Activated CD8-positive, alpha-beta T cell treated with anti-CD3 and anti-CD28 coated beads for 36 hours (primary cell): ENCODE measurements at regions not wholly inside any gene's neighbourhood (a gene's known extent, or its start where the extent isn't known, plus 50 kb on each side); places are given as distances from the start of the nearest gene placed in this dataset.

Experiments used
- ATAC-seq: fragments of 200-7000 bp; cut with Tn5 transposase; one replicate; pipeline ENCODE4 v1.10.0; 2021; ENCODE audit warnings: mild to moderate bottlenecking, moderate library complexity
- CTCF ChIA-PET: fragments of 350-600 bp; sonication (Branson Sonifier 250); formaldehyde crosslinking; loops from one replicate; lab custom pipeline; 2021; ENCODE audit warnings: antibody characterized with exemption; lab: Charles Lee
- POLR2A ChIA-PET: fragments of 350-600 bp; sonication (Branson Sonifier 250); formaldehyde crosslinking; loops from one replicate; lab custom pipeline; 2021; ENCODE audit warnings: antibody characterized with exemption; lab: Charles Lee
- DNase-seq: peaks from one replicate; pipeline ENCODE4 v3.0.0-alpha.2; 2020
- H3K27ac Mint-ChIP-seq: one replicate; pipeline ENCODE4 v1.8.0; 2021; ENCODE audit warnings: mild to moderate bottlenecking, mixed read lengths
- H3K27me3 Mint-ChIP-seq: one replicate; pipeline ENCODE4 v1.8.0; 2021; ENCODE audit warnings: mixed read lengths
- H3K36me3 Mint-ChIP-seq: one replicate; pipeline ENCODE4 v1.8.0; 2021; ENCODE audit warnings: low read depth, mixed read lengths
- H3K4me1 Mint-ChIP-seq: one replicate; pipeline ENCODE4 v1.8.0; 2021; ENCODE audit warnings: low read depth, mixed read lengths
- H3K4me3 Mint-ChIP-seq: one replicate; pipeline ENCODE4 v1.8.0; 2021; ENCODE audit warnings: mild to moderate bottlenecking, moderate library complexity, mixed read lengths
- H3K9me3 Mint-ChIP-seq: one replicate; pipeline ENCODE4 v1.8.0; 2021; ENCODE audit warnings: mixed read lengths
- CTCF ChIP-seq: fragments of 200-600 bp; IDR thresholded peaks from one replicate; pipeline ENCODE4 v1.8.0; 2022; ENCODE audit warnings: antibody characterized with exemption, mild to moderate bottlenecking
- intact Hi-C: fragments of 100-400 bp; cut with micrococcal nuclease; formaldehyde crosslinking; loops from one replicate; pipeline ENCODE4 v1.10.0; 2022

DNA sequence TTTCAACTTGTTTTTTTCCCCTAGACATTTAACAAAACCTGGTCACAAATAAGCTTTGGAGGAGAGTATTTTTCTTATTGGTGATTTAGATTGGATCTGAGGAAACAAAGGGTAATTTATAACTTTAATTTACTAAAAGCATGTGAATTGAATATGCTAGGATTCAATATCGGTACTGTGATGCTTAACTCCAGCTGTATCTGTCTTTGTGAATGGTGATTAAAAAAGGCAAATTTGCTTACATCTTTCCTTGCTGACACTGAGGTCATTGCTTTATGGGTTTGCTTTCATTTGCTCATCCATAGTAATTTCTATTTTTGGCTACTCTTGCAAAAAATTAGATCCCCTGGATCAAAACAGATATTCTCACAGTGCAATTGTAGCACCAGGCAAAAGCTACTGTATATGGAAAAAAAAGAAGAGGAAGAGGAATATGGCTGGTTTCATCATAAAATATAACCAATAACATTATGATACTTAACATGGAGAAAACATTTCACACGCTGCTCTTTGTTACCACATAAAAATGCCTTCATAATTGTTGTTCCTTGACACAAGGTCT is 832.0 kb upstream of the ZEB2 start:
- Mint-ChIP-seq H3K27ac (no peak overlapping the region), H3K4me1 (no peaks in the 10 kb centered on the region), H3K4me3 (no peak overlapping the region), H3K36me3 (no peaks in the 10 kb centered on the region), H3K27me3 (no peaks in the 10 kb centered on the region), H3K9me3 (no peaks in the 10 kb centered on the region)
- TF ChIP-seq CTCF, result no peak
- ATAC-seq (no peak), DNase-seq (no peak)
- ChIA-PET CTCF (no interaction called here), POLR2A (no interaction called here)
- intact Hi-C loops, result no loop called here

GRCh38 chr2:145350011-145350410 is 830.1 kb upstream of the ZEB2 start:
- Mint-ChIP-seq H3K36me3 (no peaks in the 10 kb centered on the region), H3K4me1 (no peaks in the 10 kb centered on the region), H3K27me3 (no peaks in the 10 kb centered on the region), H3K9me3 (no peaks in the 10 kb centered on the region), H3K4me3 (no peak overlapping the region), H3K27ac (no peak overlapping the region)
- DNase-seq (no peak), ATAC-seq (no peak)
- ChIA-PET CTCF (no interaction called here), POLR2A (interaction anchor here (0.7 kb wide), 1 partner anchor 27 kb away, joined by 3 read pairs; no protein-coding TSS in a partner anchor)
- intact Hi-C loops, result no loop called here
- no peak for TF ChIP-seq CTCF

GRCh38 chr2:145344076-145344724 is 824.3 kb upstream of the ZEB2 start:
- H3K27ac Mint-ChIP-seq, result no peak overlapping the region
- POLR2A ChIA-PET, result no interaction called here
- intact Hi-C loops, result no loop called here

DNA sequence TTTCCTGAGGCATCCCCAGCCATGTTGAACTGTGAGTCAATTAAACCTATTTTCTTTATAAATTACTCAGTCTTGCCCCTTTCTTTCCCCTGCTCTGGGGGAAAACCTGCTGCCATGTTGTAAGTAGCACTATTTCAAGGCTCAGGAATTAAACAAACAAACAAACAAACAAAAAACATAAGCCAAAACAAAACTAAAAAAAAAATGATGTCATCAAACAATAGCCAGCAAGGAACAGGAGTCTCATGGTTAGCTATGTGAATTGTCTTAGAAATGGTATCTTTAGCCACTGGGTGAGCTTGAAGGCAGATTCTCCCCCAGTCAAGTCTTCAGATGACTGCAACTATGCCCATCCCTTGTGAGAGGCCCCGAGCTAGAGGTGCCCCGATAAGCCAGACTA is 823.4 kb upstream of the ZEB2 start:
- Mint-ChIP-seq H3K9me3 (peaks cover 5% of the 10 kb centered on the region), H3K4me1 (no peaks in the 10 kb centered on the region), H3K27ac (no peak overlapping the region), H3K4me3 (no peak overlapping the region), H3K36me3 (no peaks in the 10 kb centered on the region), H3K27me3 (peaks cover 5% of the 10 kb centered on the region)
- ChIA-PET POLR2A (no interaction called here), CTCF (no interaction called here)
- intact Hi-C loops, result no loop called here
- TF ChIP-seq CTCF, result no peak
- ATAC-seq, result no peak
- no peak for DNase-seq

More at GRCh38 chr2:145344076-145344724, 824.3 kb upstream of the ZEB2 start:
- H3K9me3 Mint-ChIP-seq, result peaks cover 5% of the 10 kb centered on the region
- no peak for TF ChIP-seq CTCF
- ATAC-seq (no peak), DNase-seq (no peak)
- no peaks in the 10 kb centered on the region for H3K36me3 Mint-ChIP-seq
- no peaks in the 10 kb centered on the region for H3K4me1 Mint-ChIP-seq
- CTCF ChIA-PET, result no interaction called here
- peaks cover 5% of the 10 kb centered on the region for H3K27me3 Mint-ChIP-seq
- H3K4me3 Mint-ChIP-seq, result no peak overlapping the region

- H3K4me3 Mint-ChIP-seq, result no peak overlapping the region
- no peak overlapping the region for H3K27ac Mint-ChIP-seq
- DNase-seq, result no peak
- CTCF ChIA-PET, result no interaction called here
- ATAC-seq, result no peak
- intact Hi-C loops, result no loop called here
- H3K27me3 Mint-ChIP-seq, result peaks cover 5% of the 10 kb centered on the region
- peaks cover 5% of the 10 kb centered on the region for H3K9me3 Mint-ChIP-seq
- no peaks in the 10 kb centered on the region for H3K36me3 Mint-ChIP-seq
- TF ChIP-seq CTCF, result no peak
- POLR2A ChIA-PET, result no interaction called here
- H3K4me1 Mint-ChIP-seq, result no peaks in the 10 kb centered on the region
Observed at GRCh38 chr2:145341536-145341935, 821.6 kb upstream of the ZEB2 start.
